SW480 (cell line): ENCODE measurements at regions not wholly inside any gene's neighbourhood (a gene's known extent, or its start where the extent isn't known, plus 50 kb on each side); places are given as distances from the start of the nearest gene placed in this dataset.

Experiments
- DNase-seq: peaks from one replicate; pipeline ENCODE4 v3.0.0-alpha.2; 2016; ENCODE audit warnings: low spot score

GRCh38 chr16:5649762-5650743, 552.5 kb upstream of the EEF2KMT start:
- DNase-seq = no peak

GRCh38 chr16:5647051-5647450, 549.5 kb upstream of the EEF2KMT start:
- DNase-seq = no peak

- no peak for DNase-seq
These were observed 546.4 kb upstream of the EEF2KMT start for GRCh38 chr16:5643855-5644531.

- no peak for DNase-seq
These were observed 544.8 kb upstream of the EEF2KMT start for GRCh38 chr16:5642436-5642835.

GRCh38 chr16:5642011-5642410, 544.4 kb upstream of the EEF2KMT start:
- no peak for DNase-seq

- no peak for DNase-seq
These were observed 543.3 kb upstream of the EEF2KMT start for GRCh38 chr16:5640883-5641282.

- no peak for DNase-seq
These were observed 541.9 kb upstream of the EEF2KMT start for GRCh38 chr16:5639531-5639930.

- DNase-seq = no peak
These were observed 537.7 kb upstream of the EEF2KMT start for GRCh38 chr16:5635331-5635730.

- peak; percentile 8 for DNase-seq
These were observed 537.1 kb upstream of the EEF2KMT start for GRCh38 chr16:5634666-5635180.

- peak; percentile 31 for DNase-seq
These were observed 536.3 kb upstream of the EEF2KMT start for GRCh38 chr16:5633845-5634440.

- DNase-seq = no peak
These were observed 524.8 kb upstream of the EEF2KMT start for GRCh38 chr16:5622234-5622884.

- no peak for DNase-seq
These were observed 524.2 kb upstream of the EEF2KMT start for GRCh38 chr16:5621826-5622225.

- no peak for DNase-seq
These were observed 521.7 kb upstream of the EEF2KMT start for GRCh38 chr16:5619304-5619703.

- no peak for DNase-seq
These were observed 519.2 kb upstream of the EEF2KMT start for GRCh38 chr16:5616841-5617240.

- peak; percentile 38 for DNase-seq
These were observed 518.5 kb upstream of the EEF2KMT start for GRCh38 chr16:5615868-5616642.

- no peak for DNase-seq
These were observed 509.6 kb upstream of the EEF2KMT start for GRCh38 chr16:5607169-5607568.

GRCh38 chr16:5605404-5605803, 507.8 kb upstream of the EEF2KMT start:
- no peak for DNase-seq

GRCh38 chr16:5604770-5605169, 507.2 kb upstream of the EEF2KMT start:
- peak; percentile 61 for DNase-seq

GRCh38 chr16:5603836-5604235, 506.2 kb upstream of the EEF2KMT start:
- no peak for DNase-seq

- no peak for DNase-seq
These were observed 504.4 kb upstream of the EEF2KMT start for GRCh38 chr16:5601957-5602356.

GRCh38 chr16:5598793-5599192, 501.2 kb upstream of the EEF2KMT start:
- DNase-seq = no peak
